ENCODE measurements at regions not wholly inside any gene's neighbourhood (a gene's known extent, or its start where the extent isn't known, plus 50 kb on each side); places are given as distances from the start of the nearest gene placed in this dataset.
"Not testable (repeated sequence)": the region's sequence is repeated elsewhere in the genome, so short reads cannot be mapped to it uniquely, and the experiment has no call there.

DNA sequence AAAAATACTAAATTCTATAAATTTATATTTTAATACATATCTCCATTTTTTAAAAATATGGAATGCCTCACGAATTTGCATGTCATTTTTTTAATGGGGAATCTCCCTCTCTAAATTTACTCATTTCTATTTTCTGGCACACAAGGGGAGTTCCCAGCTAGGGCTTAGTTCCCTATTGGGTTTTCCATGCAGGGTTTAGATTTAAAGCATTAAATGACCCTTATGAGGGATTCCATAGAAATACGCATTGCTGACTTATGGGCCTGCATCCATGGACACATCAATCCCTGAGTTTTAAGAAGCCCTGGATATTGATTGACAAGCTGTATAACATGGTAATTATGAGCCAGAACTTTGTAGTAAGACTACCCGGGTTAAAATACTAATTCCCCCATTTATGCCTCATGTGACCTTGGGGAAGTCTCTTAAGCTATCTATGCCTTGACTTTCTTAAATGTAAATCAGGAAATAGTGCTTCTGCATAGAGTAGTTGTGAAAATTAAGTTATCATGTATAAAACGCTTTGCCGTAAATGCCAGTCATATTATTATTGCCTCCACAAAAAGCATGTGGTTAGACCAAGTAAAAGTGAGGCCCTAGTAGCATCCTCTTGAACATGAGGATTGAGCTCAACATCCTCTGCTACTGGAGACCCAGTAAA lies 78.8 kb upstream of the ANKRD1 start:
- H3K4me3 ChIP-seq (ENCODE audit: low read depth, poor library complexity, severe bottlenecking) = no peak overlapping the region
- no peak for TF ChIP-seq POLR2A (IDR thresholded peaks at IDR 0.05)
- DNase-seq (ENCODE audit: low spot score in 2 of 2) = no peak
- intact Hi-C loops (cut with DNase I; ENCODE audit: low total_unique reads) = loop anchor here (10.0 kb wide), 1 partner anchor 255 kb away; no protein-coding TSS in a partner anchor
- WGBS, 2 donors = 87 to 88% methylated on average over 5 of the region's 5 CpGs

DNA sequence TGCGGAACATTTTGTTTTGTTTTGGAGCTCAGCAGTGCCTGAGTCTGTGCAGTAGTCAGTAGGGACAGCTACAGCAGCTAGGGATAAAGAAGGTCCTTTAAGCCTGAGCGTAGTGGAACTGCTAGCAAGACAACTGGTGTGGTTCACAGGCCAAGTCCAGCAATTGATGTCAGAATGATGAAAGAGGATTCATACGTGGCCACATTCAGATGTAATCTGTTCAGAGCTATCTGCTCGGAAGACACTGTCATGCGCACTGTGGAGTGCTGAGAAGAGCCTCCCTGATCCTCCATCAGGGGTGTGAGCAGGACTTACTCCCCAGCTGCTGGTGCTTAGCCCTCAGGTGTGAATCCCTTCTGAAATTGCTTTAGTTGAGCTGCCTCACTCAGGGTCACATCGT lies 79.6 kb upstream of the ANKRD1 start:
- intact Hi-C loops (cut with DNase I; ENCODE audit: low total_unique reads) = loop anchor here (10.0 kb wide), 1 partner anchor 254 kb away; no protein-coding TSS in a partner anchor
- WGBS, 2 donors = 81 to 95% methylated on average over 6 of the region's 6 CpGs
- no peak for DNase-seq (ENCODE audit: low spot score in 2 of 2)
- H3K4me3 ChIP-seq (ENCODE audit: low read depth, poor library complexity, severe bottlenecking) = no peak overlapping the region
- no peak for TF ChIP-seq POLR2A (IDR thresholded peaks at IDR 0.05)
- TF ChIP-seq, protein P1, sequence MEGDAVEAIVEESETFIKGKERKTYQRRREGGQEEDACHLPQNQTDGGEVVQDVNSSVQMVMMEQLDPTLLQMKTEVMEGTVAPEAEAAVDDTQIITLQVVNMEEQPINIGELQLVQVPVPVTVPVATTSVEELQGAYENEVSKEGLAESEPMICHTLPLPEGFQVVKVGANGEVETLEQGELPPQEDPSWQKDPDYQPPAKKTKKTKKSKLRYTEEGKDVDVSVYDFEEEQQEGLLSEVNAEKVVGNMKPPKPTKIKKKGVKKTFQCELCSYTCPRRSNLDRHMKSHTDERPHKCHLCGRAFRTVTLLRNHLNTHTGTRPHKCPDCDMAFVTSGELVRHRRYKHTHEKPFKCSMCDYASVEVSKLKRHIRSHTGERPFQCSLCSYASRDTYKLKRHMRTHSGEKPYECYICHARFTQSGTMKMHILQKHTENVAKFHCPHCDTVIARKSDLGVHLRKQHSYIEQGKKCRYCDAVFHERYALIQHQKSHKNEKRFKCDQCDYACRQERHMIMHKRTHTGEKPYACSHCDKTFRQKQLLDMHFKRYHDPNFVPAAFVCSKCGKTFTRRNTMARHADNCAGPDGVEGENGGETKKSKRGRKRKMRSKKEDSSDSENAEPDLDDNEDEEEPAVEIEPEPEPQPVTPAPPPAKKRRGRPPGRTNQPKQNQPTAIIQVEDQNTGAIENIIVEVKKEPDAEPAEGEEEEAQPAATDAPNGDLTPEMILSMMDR (IDR thresholded peaks at IDR 0.05) = no peak

DNA sequence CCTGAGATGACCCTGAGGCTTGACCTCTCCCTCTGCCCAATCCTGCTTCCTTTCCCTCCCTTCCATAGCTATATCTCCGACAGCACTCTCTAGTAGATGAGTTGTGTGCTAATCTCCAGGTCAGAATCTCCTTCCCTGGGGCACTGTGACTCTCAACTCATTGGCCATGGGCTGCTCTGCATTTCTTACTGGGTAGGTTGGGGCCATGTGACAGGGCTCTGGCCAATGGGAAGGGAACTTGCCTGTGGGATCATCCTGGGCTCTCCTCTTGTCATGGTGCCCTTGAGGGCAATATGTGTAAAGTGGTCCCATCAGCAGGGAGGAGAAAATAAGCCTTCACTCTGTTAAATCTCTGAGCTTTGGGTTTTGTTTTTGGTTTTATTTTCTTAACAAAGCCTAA lies 80.1 kb upstream of the ANKRD1 start:
- intact Hi-C loops (cut with DNase I; ENCODE audit: low total_unique reads) = loop anchor here (10.0 kb wide), 1 partner anchor 254 kb away; no protein-coding TSS in a partner anchor
- no peak for TF ChIP-seq POLR2A (IDR thresholded peaks at IDR 0.05)
- TF ChIP-seq, protein P1 (IDR thresholded peaks at IDR 0.05) = no peak
- WGBS, 2 donors = 100% methylated on average over 1 of the region's 1 CpG
- DNase-seq (ENCODE audit: low spot score in 2 of 2) = no peak
- H3K4me3 ChIP-seq (ENCODE audit: low read depth, poor library complexity, severe bottlenecking) = no peak overlapping the region

DNA sequence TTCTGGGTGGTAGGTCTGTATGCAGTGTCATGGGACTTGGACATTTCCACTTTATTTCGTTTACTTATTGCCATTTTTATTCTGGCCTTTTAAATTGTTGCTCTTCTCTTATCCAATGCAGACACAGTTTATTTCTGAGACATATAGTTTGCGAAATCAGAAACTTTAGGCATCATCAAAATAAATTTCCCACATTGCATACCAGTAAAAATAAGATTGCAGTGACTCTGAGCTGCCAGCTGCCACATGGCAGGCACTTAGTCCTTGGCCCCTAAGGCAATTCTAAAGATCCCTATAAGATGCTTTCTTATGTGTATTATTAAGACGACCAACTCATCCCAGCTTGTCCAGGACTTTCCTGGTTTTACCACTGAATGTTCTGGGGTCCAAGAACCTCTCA lies 81.8 kb upstream of the ANKRD1 start:
- DNase-seq (ENCODE audit: low spot score in 2 of 2) = no peak
- 72 to 82% methylated on average over 3 of the region's 3 CpGs for WGBS, 2 donors
- no peak overlapping the region for H3K4me3 ChIP-seq (ENCODE audit: low read depth, poor library complexity, severe bottlenecking)
- intact Hi-C loops (cut with DNase I; ENCODE audit: low total_unique reads) = loop anchor here (10.0 kb wide), 1 partner anchor 252 kb away; no protein-coding TSS in a partner anchor
- TF ChIP-seq POLR2A (IDR thresholded peaks at IDR 0.05) = no peak
- TF ChIP-seq, protein P1 (IDR thresholded peaks at IDR 0.05) = no peak

DNA sequence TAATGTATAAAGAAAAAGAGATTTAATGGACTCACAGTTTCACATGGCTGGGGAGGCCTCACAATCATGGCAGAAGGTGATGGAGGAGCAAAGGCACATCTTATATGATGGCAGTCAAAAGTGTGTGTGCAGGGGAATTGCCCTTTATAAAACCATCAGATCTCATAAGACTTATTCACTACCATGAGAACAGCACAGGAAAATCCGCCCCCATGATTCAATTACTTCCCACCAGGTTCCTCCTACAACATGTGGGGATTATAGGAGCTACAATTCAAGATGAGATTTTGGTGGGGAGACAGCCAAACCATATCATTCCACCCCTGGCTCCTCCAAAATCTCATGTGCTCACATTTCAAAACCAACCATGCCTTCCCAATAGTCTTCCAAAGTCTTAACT lies 82.5 kb upstream of the ANKRD1 start:
- intact Hi-C loops (cut with DNase I; ENCODE audit: low total_unique reads) = loop anchor here (10.0 kb wide), 1 partner anchor 251 kb away; no protein-coding TSS in a partner anchor
- DNase-seq (ENCODE audit: low spot score in 2 of 2); H3K4me3 ChIP-seq (ENCODE audit: low read depth, poor library complexity, severe bottlenecking): not testable (repeated sequence)
- WGBS, 2 donors = 79 to 86% methylated on average over 1 of the region's 1 CpG

DNA sequence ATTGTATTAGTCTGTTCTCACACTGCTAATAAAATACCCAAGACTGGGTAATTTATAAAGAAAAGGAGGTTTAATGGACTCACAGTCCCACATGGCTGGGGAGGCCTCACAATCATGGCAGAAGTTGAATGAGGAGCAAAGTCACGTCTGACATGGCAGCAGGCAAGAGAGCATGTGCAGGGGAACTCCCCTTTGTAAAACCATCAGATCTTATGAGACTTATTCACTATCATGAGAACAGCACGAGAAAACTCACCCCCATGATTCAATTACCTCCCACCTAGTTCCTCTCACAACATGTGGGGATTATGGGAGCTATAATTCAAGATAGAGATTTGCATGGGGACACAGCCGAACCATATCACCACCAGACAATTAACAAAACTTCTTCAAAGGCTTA lies 84.4 kb upstream of the ANKRD1 start:
- DNase-seq (ENCODE audit: low spot score in 2 of 2); H3K4me3 ChIP-seq (ENCODE audit: low read depth, poor library complexity, severe bottlenecking): not testable (repeated sequence)
- 74 to 81% methylated on average over 3 of the region's 3 CpGs for WGBS, 2 donors
- intact Hi-C loops (cut with DNase I; ENCODE audit: low total_unique reads) = loop anchor here (10.0 kb wide), 1 partner anchor 250 kb away; no protein-coding TSS in a partner anchor

DNA sequence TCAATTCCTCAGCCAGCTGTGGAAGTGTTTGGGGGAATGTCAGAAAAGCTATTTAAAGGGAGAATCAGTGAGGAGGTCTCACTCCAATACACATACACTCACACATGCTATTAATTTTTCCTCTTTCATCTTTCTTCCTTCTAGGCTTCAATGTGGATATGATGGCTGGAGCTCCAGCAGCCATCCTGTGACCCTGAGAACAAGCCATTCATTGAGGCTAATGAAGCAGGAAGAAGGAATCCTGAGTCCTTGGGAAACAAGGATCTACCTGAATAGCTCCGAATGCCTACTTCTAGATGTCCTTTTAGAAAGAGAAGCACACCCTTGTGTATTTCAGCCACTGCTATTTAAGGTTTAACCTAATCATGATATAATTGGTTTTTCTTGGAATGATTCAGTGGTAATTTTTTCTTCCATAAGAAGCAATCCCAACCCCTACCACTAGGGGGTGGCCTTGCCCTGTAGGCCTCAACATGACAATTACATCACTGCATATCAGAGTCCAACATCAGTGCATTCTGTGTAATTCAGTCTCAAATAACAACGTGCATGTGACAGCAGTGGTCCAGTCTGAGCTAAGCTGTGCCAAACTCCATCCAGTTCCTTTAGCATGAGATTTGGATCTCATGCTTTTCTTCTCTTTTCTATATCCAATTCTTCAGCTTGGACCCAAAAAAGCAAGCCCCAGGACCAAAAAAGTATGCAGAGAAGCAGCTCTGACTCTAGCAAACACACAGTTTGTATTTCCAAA lies 85.3 kb upstream of the ANKRD1 start:
- DNase-seq (ENCODE audit: low spot score in 2 of 2) = peak in 1 of 2 donors; percentile 45
- no peak overlapping the region for H3K4me3 ChIP-seq (ENCODE audit: low read depth, poor library complexity, severe bottlenecking)
- intact Hi-C loops (cut with DNase I; ENCODE audit: low total_unique reads) = loop anchor here (10.0 kb wide), 1 partner anchor 249 kb away; no protein-coding TSS in a partner anchor
- 24% methylated on average over 2 of the region's 2 CpGs for WGBS, 2 donors
- TF ChIP-seq, protein P1 (IDR thresholded peaks at IDR 0.05) = peak in 1 of 3 donors; percentile 82
- no peak for TF ChIP-seq POLR2A (IDR thresholded peaks at IDR 0.05)
